Effector memory CD8-positive, alpha-beta T cell (primary cell): ENCODE measurements at regions not wholly inside any gene's neighbourhood (a gene's known extent, or its start where the extent isn't known, plus 50 kb on each side); places are given as distances from the start of the nearest gene placed in this dataset.

ENCODE experiments used
- ATAC-seq: fragments of 150-1000 bp; cut with Tn5 transposase; replicated peaks from 2 replicates; pipeline ENCODE4 v1.10.0; 2021; ENCODE audit warnings: mild to moderate bottlenecking, moderate library complexity
- DNase-seq, 3 experiments: peaks; one replicate each; pipeline ENCODE4 v3.0.0; 2021
- H3K27ac Mint-ChIP-seq, 2 donors: one replicate each; pipeline ENCODE4 v1.8.0; 2022; ENCODE audit warnings: mild to moderate bottlenecking in 2 of 2, mixed read lengths in 2 of 2, moderate library complexity in 2 of 2
- H3K27me3 Mint-ChIP-seq, 2 donors: one replicate each; pipeline ENCODE4 v1.8.0; 2022; ENCODE audit warnings: mixed read lengths in 2 of 2
- H3K36me3 Mint-ChIP-seq: one replicate; pipeline ENCODE4 v1.8.0; 2022; ENCODE audit warnings: mild to moderate bottlenecking, moderate library complexity, mixed read lengths; ENCODE audit not compliant: insufficient read depth
- H3K4me1 Mint-ChIP-seq, 2 donors: one replicate each; pipeline ENCODE4 v1.8.0; 2022; ENCODE audit warnings: low read depth in 2 of 2, mixed read lengths in 2 of 2
- H3K4me3 Mint-ChIP-seq, 2 donors: one replicate each; pipeline ENCODE4 v1.8.0; 2022; ENCODE audit warnings: mild to moderate bottlenecking in 2 of 2, mixed read lengths in 2 of 2, moderate library complexity in 2 of 2
- H3K9me3 Mint-ChIP-seq, 2 donors: one replicate each; pipeline ENCODE4 v1.8.0; 2022; ENCODE audit warnings: mixed read lengths in 2 of 2

DNA sequence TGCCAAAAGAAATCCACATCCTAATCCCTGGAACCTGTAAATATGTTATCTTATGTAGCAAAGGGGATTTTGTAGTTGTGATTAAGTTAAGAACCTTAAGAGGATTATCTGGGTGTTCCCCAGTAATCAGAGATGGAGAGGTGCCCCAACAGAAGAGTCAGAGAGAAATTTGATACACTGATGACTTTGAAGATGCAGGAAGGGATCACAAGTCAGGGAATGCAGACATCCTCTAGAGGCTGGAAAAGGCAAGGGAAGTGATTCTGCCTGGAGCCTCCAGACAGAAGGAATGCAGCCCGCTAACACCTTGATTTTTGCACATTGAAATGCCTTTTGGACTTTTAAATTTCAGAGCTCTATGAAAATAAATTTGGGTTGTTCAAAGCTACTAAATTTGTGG lies 531.7 kb downstream of the DNAJB9 start:
- Mint-ChIP-seq H3K36me3 (no peaks in the 10 kb centered on the region), H3K9me3 (peaks cover 6 to 8% of the 10 kb centered on the region in 2 donors), H3K4me3 (no peak overlapping the region), H3K27ac (no peak overlapping the region), H3K27me3 (no peaks in the 10 kb centered on the region), H3K4me1 (no peaks in the 10 kb centered on the region)
- DNase-seq (no peak), ATAC-seq (no peak)

DNA sequence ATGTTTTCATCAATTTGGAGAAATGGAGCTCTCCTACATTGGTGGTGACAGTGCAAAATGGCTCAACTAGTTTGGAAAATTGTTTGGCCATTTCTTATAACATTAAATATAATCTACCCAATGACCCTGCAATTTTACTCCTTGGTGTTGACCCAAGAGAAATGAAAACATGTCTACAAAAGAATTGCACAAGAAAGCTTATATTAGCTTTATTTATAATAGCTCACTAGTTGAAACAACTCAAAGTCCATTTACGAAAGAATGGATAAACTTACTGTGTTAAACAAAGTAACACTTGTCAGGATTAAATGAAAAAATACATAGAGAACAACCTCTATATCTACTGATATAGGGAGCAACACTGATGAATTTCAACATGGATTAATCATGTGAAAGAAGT lies 539.9 kb downstream of the DNAJB9 start:
- no peak for DNase-seq
- Mint-ChIP-seq H3K27me3 (no peaks in the 10 kb centered on the region), H3K9me3 (peaks cover 0 to 4% of the 10 kb centered on the region in 2 donors), H3K27ac (no peak overlapping the region), H3K4me3 (no peak overlapping the region), H3K36me3 (no peaks in the 10 kb centered on the region), H3K4me1 (no peaks in the 10 kb centered on the region)
- no peak for ATAC-seq

DNA sequence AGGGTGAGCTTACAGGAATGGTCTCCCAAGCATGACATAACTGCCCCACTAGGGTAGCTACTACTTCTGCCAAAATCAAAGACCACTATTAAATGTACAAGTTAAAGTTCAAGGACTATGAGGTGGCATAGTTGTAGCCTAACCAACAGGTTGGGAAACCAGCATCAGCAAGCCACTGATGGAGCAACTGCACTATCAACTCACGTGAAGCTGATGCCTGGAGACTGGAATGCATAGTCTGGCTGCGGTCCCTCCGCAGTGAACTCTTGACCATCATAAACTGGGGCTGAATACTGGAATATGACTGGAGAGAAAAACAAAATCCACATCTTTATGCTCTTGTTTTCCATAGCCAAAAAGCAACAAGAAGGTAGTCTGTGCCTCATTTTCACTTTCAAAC lies 541.4 kb downstream of the DNAJB9 start:
- Mint-ChIP-seq H3K4me1 (no peaks in the 10 kb centered on the region), H3K27me3 (no peaks in the 10 kb centered on the region), H3K36me3 (no peaks in the 10 kb centered on the region), H3K27ac (no peak overlapping the region), H3K4me3 (no peak overlapping the region), H3K9me3 (peaks cover 0 to 5% of the 10 kb centered on the region in 2 donors)
- ATAC-seq (no peak), DNase-seq (no peak)

DNA sequence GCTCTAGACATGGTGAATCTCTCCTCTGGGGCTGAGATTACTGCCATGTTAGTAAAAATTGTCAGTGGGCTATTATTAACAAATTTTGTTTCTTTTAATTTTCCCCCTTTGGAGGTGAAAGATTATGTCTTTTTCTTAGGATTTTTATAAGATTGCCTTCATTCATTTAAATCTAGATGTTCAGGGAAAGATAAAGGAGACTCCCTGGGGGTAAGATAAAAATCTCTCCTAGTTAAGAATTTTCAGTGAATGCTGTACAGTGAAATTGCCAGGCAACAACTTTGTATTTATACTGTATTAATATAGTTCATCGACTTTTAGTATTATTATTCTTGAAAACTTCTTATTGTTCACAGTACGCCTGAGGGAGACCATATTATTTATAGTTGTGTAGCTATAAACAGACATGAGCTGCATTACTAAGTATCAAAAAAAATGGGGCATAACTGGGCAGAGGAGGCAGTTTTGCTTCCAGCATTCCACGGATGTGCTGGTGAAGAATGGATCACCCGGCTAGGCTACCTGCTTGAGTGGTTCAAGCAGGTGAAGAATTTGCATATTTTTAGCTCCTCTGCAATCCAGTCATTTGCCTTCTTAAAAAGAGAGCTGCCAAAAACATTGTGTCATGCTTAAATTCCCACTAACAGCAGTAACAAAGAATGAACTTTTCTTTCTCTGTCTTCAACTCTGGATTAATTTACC lies 552.1 kb downstream of the DNAJB9 start:
- no peak overlapping the region for H3K4me3 Mint-ChIP-seq
- no peaks in the 10 kb centered on the region for H3K4me1 Mint-ChIP-seq
- DNase-seq (no peak), ATAC-seq (no peak)
- no peaks in the 10 kb centered on the region for H3K36me3 Mint-ChIP-seq
- no peak overlapping the region for H3K27ac Mint-ChIP-seq
- H3K9me3 Mint-ChIP-seq = peaks cover 4 to 20% of the 10 kb centered on the region in 2 donors
- H3K27me3 Mint-ChIP-seq = no peaks in the 10 kb centered on the region

DNA sequence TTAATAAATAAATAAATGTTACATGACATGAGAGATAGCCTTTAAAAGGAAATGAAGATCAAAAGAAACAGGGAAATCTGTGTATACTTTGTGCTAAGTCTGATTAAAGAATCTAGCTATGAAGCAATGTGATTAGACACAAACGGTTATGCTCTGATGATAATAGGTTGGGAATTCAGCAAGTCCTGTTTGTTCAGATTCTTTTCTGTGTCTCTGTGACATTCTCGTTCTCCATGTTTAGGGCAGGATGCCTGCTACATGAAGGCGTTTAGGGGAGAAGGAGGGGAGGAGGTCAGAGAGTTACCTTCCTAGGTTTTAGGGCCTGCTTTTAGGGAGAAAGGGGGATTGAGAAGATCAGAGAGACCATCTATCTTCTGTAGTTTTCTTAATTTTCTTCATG lies 555.3 kb downstream of the DNAJB9 start:
- ATAC-seq (no peak), DNase-seq (no peak)
- Mint-ChIP-seq H3K9me3 (peaks cover 9 to 29% of the 10 kb centered on the region in 2 donors), H3K4me1 (no peaks in the 10 kb centered on the region), H3K36me3 (no peaks in the 10 kb centered on the region), H3K4me3 (no peak overlapping the region), H3K27ac (no peak overlapping the region), H3K27me3 (no peaks in the 10 kb centered on the region)

DNA sequence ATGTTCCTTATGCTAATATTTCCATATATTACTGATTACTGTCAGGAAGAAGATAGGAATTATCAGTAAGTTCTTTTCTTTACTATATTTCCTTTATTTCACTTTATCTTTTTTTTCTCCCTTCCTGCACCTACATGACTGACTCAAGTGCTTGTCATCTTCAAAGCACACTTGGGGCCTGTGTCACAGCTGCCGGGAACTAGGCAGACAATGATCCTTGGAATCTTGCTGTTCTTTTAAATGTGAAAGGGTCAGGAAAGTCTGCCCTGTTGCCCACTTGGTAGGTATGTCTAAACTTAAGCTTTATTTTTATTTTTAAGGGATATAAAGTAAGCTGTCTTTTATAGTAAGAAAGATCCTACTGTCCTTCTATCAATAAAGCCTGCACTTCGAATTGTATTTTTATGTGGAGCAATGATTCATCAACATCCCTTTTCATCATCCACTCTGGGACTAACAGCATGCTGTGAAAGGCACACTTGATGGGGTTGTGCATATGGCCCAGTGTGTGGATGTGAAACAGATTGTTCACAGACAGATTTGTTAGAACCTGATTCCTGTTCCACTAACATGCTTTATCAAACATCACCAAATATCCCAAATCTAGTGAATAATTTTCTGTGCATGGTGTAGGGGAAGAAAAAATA lies 556.9 kb downstream of the DNAJB9 start:
- H3K9me3 Mint-ChIP-seq = peaks cover 9 to 29% of the 10 kb centered on the region in 2 donors
- DNase-seq (no peak), ATAC-seq (no peak)
- H3K36me3 Mint-ChIP-seq = no peaks in the 10 kb centered on the region
- H3K4me3 Mint-ChIP-seq = no peak overlapping the region
- H3K27ac Mint-ChIP-seq = no peak overlapping the region
- no peaks in the 10 kb centered on the region for H3K4me1 Mint-ChIP-seq
- H3K27me3 Mint-ChIP-seq = no peaks in the 10 kb centered on the region

DNA sequence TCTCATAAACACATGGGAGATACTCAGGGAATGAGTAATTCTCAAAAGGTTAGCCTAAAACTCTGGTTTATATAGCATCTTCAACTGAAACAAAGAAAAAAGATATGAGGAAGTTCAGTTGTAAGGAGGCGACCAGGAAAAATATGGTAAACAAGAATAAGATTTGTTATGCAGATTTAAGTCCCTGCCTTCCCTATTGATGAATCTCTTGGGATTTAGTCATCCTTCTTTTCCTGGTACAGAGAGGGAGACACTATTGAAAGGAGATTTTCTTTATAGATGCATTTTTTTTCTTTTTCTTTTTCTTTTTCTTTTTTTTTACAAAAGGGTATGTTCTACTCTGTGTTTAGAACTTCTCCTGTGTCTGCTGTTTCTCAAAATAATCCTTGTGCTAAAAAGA lies 557.5 kb downstream of the DNAJB9 start:
- H3K4me1 Mint-ChIP-seq = no peaks in the 10 kb centered on the region
- ATAC-seq (no peak), DNase-seq (no peak)
- no peaks in the 10 kb centered on the region for H3K27me3 Mint-ChIP-seq
- H3K4me3 Mint-ChIP-seq = no peak overlapping the region
- H3K27ac Mint-ChIP-seq = no peak overlapping the region
- H3K9me3 Mint-ChIP-seq = peaks cover 9 to 29% of the 10 kb centered on the region in 2 donors
- H3K36me3 Mint-ChIP-seq = no peaks in the 10 kb centered on the region

DNA sequence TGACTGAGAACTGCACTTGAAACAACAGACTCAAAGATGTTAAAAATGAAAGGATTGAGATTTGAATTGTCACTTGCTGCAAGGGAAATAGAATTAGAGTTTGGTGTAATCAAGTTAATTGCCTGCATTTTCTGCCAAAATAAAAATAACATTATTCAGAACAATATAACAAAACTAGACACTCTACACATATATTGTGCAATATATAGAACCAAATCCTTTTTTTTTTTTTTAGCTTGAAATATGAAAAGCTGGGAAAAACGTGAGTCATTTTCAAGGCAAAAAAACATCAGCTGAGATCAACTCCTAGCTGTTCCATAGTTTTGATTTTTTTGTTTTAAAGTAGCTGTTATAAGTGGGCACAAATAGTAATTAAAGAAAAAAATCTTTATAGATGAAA lies 561.5 kb downstream of the DNAJB9 start:
- Mint-ChIP-seq H3K27me3 (no peaks in the 10 kb centered on the region), H3K27ac (no peak overlapping the region), H3K4me3 (no peak overlapping the region), H3K36me3 (no peaks in the 10 kb centered on the region), H3K9me3 (peaks cover 7 to 25% of the 10 kb centered on the region in 2 donors), H3K4me1 (no peaks in the 10 kb centered on the region)
- DNase-seq (no peak), ATAC-seq (no peak)

DNA sequence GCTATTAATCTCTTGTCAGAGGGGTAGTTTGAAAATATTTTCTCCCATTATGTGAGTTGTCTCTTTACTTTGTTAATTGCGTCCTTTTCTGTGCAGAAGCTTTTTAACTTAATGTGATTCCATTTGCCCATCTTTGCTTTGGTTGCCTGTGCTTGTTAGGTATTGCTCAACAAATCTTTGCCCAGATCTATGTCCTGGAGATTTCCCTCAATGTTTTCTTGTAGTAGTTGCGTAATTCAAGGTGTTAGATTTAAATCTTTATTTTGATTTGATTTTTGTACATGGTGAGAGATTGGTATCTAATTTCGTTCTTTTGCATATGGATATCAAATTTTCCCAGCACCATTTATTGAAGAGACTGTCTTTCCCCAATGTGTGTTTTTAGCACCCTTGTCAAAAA lies 567.2 kb downstream of the DNAJB9 start:
- Mint-ChIP-seq H3K27me3 (no peaks in the 10 kb centered on the region), H3K4me1 (no peaks in the 10 kb centered on the region), H3K4me3 (no peak overlapping the region), H3K9me3 (peaks cover 4 to 20% of the 10 kb centered on the region in 2 donors), H3K27ac (no peak overlapping the region), H3K36me3 (no peaks in the 10 kb centered on the region)
- ATAC-seq (no peak), DNase-seq (no peak)

DNA sequence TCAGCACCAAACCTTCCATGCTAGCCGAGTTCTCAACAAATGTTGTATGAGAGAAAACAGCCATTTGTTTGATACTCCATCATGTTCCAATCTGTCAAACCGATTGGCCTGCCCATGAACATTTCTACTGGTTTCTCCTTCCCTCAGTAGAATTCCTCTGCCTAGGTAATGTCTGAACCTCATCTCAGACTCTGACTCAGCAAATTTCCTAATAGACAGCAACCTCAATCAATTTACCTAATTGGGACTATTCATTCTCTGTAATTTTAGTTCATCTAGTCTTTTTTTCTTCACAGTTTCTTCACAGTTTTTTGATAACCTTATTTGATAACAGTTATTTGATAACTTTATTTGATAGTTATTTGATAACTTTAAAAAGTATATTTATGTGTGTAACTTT lies 585.1 kb downstream of the DNAJB9 start:
- H3K4me1 Mint-ChIP-seq = no peaks in the 10 kb centered on the region
- no peak overlapping the region for H3K4me3 Mint-ChIP-seq
- H3K9me3 Mint-ChIP-seq = peaks cover 15 to 40% of the 10 kb centered on the region in 2 donors
- no peaks in the 10 kb centered on the region for H3K36me3 Mint-ChIP-seq
- ATAC-seq = no peak
- H3K27ac Mint-ChIP-seq = no peak overlapping the region
- H3K27me3 Mint-ChIP-seq = no peaks in the 10 kb centered on the region
- no peak for DNase-seq

DNA sequence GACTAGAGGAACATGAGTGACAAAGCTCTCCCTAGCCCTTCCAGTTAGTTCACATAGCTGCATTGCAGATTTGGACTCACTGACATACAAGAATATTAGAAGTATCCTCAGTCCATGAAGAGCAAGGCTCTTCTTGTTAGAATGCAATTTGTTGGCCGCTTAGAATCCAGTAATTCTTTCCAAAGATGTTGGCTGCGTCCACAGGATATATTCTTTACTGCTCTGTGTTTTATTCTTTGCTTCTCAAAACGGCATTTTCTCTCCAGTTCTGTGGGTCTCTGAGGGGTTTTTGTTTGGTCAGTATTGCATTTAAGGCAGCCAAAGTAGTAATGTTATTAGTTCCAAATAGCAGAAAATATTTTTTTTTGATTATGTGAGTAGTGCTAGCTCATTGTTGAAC lies 588.6 kb downstream of the DNAJB9 start:
- peaks cover 18 to 31% of the 10 kb centered on the region in 2 donors for H3K9me3 Mint-ChIP-seq
- H3K4me1 Mint-ChIP-seq = no peaks in the 10 kb centered on the region
- no peaks in the 10 kb centered on the region for H3K27me3 Mint-ChIP-seq
- no peak for ATAC-seq
- no peak overlapping the region for H3K4me3 Mint-ChIP-seq
- no peak overlapping the region for H3K27ac Mint-ChIP-seq
- H3K36me3 Mint-ChIP-seq = no peaks in the 10 kb centered on the region
- no peak for DNase-seq

DNA sequence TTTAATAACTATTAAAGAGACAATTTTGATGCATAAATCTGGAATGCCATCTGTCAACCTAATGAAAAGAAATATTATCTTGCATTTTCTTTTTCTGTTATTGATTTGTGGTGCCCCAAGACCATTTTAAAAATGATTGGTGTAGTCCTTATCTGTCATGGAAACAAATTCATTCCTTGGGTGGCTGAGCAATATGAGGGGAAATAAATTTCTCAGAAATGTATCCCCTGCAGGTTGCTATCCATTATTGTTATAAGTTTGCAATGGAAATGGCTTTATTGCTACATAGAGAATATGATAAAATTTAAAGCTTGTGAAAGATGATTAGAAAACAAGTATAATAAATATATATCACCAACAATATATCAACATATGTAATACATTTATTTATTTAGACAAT lies 607.0 kb downstream of the DNAJB9 start:
- Mint-ChIP-seq H3K9me3 (peaks cover 0 to 3% of the 10 kb centered on the region in 2 donors), H3K27me3 (no peaks in the 10 kb centered on the region), H3K4me3 (no peak overlapping the region), H3K36me3 (no peaks in the 10 kb centered on the region), H3K4me1 (no peaks in the 10 kb centered on the region), H3K27ac (no peak overlapping the region)
- ATAC-seq (no peak), DNase-seq (no peak)

DNA sequence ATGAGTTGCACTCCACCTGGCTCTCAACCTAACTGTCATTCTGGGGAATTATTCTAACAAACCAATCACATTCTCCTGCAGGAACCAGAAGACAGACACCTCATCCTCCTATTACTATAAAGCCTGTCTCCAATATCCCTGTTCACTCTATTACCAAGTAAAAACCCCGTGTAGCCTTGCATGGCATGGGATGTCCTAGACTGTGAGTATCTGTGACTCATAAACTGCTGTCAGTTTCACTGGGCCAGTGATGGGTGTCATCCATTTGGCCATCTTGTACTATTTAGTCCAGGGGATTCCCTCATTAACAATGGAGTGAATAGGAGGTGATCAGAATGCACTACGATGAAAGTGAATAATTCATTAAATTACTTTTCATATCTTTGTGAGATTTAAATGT lies 608.7 kb downstream of the DNAJB9 start:
- Mint-ChIP-seq H3K36me3 (no peaks in the 10 kb centered on the region), H3K9me3 (peaks cover 0 to 3% of the 10 kb centered on the region in 2 donors), H3K27me3 (no peaks in the 10 kb centered on the region), H3K4me1 (no peaks in the 10 kb centered on the region), H3K4me3 (no peak overlapping the region), H3K27ac (no peak overlapping the region)
- ATAC-seq (no peak), DNase-seq (no peak)

DNA sequence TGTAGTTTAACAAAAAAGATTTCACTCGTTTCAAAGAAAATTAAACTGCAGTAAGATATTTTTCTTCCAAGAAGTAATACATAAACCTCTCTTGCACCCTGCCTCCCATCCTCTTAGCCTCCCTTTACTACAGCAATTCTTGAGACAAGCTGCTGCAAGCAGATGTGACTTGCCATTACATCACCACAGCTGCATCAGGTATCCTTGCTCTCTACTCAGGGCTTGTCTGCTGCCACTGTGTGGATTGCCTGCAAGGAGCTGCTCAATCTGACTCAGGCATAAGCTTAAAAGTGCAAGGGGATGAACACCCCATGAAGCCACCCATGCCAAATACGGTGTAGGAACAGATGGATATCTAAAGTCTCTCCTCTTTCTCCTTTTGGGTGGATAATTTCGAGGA lies 609.9 kb downstream of the DNAJB9 start:
- Mint-ChIP-seq H3K4me1 (no peaks in the 10 kb centered on the region), H3K27ac (no peak overlapping the region), H3K4me3 (no peak overlapping the region), H3K9me3 (peaks cover 0 to 4% of the 10 kb centered on the region in 2 donors), H3K36me3 (no peaks in the 10 kb centered on the region), H3K27me3 (no peaks in the 10 kb centered on the region)
- ATAC-seq (no peak), DNase-seq (no peak)
